ENCODE measurements at regions not wholly inside any gene's neighbourhood (a gene's known extent, or its start where the extent isn't known, plus 50 kb on each side); places are given as distances from the start of the nearest gene placed in this dataset.

DNA sequence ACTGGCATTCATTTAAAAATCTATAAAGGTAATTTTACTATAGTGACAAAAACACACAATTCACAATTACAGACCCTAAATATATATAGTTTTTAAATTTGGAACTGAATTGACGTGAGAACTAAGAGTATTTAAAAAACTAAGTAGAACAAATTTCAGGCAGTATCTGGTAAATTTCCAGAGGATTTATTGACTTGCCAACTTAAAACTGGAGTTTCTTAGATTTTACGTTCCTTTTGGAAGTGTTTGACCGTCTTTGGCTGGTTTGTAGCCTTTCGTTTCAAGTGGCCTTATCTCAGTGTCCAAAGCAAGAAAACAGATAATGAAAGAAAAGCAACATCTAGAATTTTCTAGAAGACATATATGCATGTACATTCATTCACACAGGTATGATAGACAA is 234.4 kb upstream of the VLDLR start:
- Histone ChIP-seq H3K36me3 (ENCODE audit: control insufficient read depth, insufficient read depth, low read length) (no peaks in the 10 kb centered on the region), H2AFZ (replicated peaks; ENCODE audit: low read length, poor library complexity) (no peak overlapping the region), H3K4ac (ENCODE audit: low read depth, low read length) (no peak overlapping the region), H2BK120ac (ENCODE audit: low read depth, low read length) (no peak overlapping the region), H3K9ac (ENCODE audit: low read depth, low read length) (no peak overlapping the region), H3K27me3 (ENCODE audit: control insufficient read depth, insufficient read depth, low read length) (peaks cover 4% of the 10 kb centered on the region), H2BK20ac (ENCODE audit: low read depth, low read length) (no peak overlapping the region), H3K9me1 (ENCODE audit: insufficient read depth, low read length) (no peaks in the 10 kb centered on the region), H2AK9ac (replicated peaks; ENCODE audit: low read depth, low read length, poor library complexity) (no peak overlapping the region), H2BK5ac (ENCODE audit: low read depth, low read length, poor library complexity, severe bottlenecking) (no peak overlapping the region), H3K4me3 (ENCODE audit: insufficient read depth, low read depth, low read length) (no peak overlapping the region), H3K4me1 (ENCODE audit: control insufficient read depth, insufficient read depth, low read length) (no peaks in the 10 kb centered on the region), H3K14ac (replicated peaks; ENCODE audit: low read depth, low read length) (no peak overlapping the region), H4K5ac (ENCODE audit: low read depth, low read length) (no peak overlapping the region), H4K91ac (ENCODE audit: insufficient read depth, low read depth, low read length) (no peak overlapping the region), H3K56ac (ENCODE audit: extremely low read depth, insufficient read depth, low read length) (no peak overlapping the region), H4K20me1 (ENCODE audit: insufficient read depth, low read length) (no peaks in the 10 kb centered on the region), H3K79me1 (ENCODE audit: low read depth in 1 of 2, low read length in 2 of 2) (no peaks in the 10 kb centered on the region), H3K9me3 (ENCODE audit: control insufficient read depth, insufficient read depth, low read length) (no peaks in the 10 kb centered on the region), H3K4me2 (ENCODE audit: low read depth, low read length) (no peak overlapping the region), H3K23ac (ENCODE audit: low read depth, low read length) (no peak overlapping the region), H3K27ac (ENCODE audit: insufficient read depth, low read length) (no peak overlapping the region), H4K8ac (ENCODE audit: low read depth in 2 of 2, low read length in 2 of 2) (no peak overlapping the region), H2AK5ac (ENCODE audit: low read depth, low read length) (no peak overlapping the region), H3K18ac (ENCODE audit: low read depth, low read length) (no peak overlapping the region), H2BK15ac (ENCODE audit: low read depth, low read length) (no peak overlapping the region)
- dilution Hi-C loops (cut with HindIII; ENCODE audit: low sequenced_read_pairs, unreplicated experiment), result no loop called here
- DNase-seq (no peak), ATAC-seq (ENCODE audit: low read depth) (no peak)
- no CpG with 5 or more reads among the region's 4 CpGs for WGBS, 2 experiments (ENCODE audit: extremely low coverage in 2 of 2, insufficient read length in 1 of 2)
- ChIA-PET CTCF (no interaction called here), POLR2A (ENCODE audit: unreplicated experiment) (no interaction called here)
- no TSS peak for BruUV-seq (replicated peaks)
- in situ Hi-C loops (cut with MboI; ENCODE audit: low sequenced_read_pairs), result no loop called here
- TF ChIP-seq RFX5 (IDR thresholded peaks at IDR 0.05; ENCODE audit: low read depth, low read length) (no peak), CTCF (conservative IDR thresholded peaks at IDR 0.05; ENCODE audit: low read depth, low read length) (no peak), FOS (IDR thresholded peaks at IDR 0.05; ENCODE audit: low read depth, low read length) (no peak), MAZ (IDR thresholded peaks at IDR 0.05; ENCODE audit: borderline replicate concordance, low read depth, low read length) (no peak), POLR2A (IDR thresholded peaks at IDR 0.05; ENCODE audit: low read depth, low read length) (no peak), CEBPB (IDR thresholded peaks at IDR 0.05; ENCODE audit: low read depth, low read length) (no peak), BHLHE40 (IDR thresholded peaks at IDR 0.05; ENCODE audit: low read depth, low read length) (no peak), MXI1 (IDR thresholded peaks at IDR 0.05; ENCODE audit: borderline replicate concordance, low read depth, low read length) (no peak), NFE2L2 (IDR thresholded peaks at IDR 0.05; ENCODE audit: low read depth, low read length) (no peak), RAD21 (IDR thresholded peaks at IDR 0.05; ENCODE audit: low read length) (no peak), RCOR1 (IDR thresholded peaks at IDR 0.05; ENCODE audit: insufficient replicate concordance, low read length) (no peak), CHD1 (IDR thresholded peaks at IDR 0.05; ENCODE audit: low read depth, low read length) (no peak), ELK1 (IDR thresholded peaks at IDR 0.05; ENCODE audit: borderline replicate concordance, low read depth, low read length) (no peak), SMC3 (IDR thresholded peaks at IDR 0.05; ENCODE audit: low read depth, low read length) (no peak), MAFK (IDR thresholded peaks at IDR 0.05; ENCODE audit: low read depth, low read length) (no peak)
- TF ChIP-seq, protein P1, sequence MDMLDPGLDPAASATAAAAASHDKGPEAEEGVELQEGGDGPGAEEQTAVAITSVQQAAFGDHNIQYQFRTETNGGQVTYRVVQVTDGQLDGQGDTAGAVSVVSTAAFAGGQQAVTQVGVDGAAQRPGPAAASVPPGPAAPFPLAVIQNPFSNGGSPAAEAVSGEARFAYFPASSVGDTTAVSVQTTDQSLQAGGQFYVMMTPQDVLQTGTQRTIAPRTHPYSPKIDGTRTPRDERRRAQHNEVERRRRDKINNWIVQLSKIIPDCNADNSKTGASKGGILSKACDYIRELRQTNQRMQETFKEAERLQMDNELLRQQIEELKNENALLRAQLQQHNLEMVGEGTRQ (IDR thresholded peaks at IDR 0.05; ENCODE audit: low read depth, low read length), result no peak
- intact Hi-C loops (cut with micrococcal nuclease), result no loop called here

Data from IMR-90 (cell line).